ENCODE measurements at regions not wholly inside any gene's neighbourhood (a gene's known extent, or its start where the extent isn't known, plus 50 kb on each side); places are given as distances from the start of the nearest gene placed in this dataset.

- no peak for TF ChIP-seq CTCF (conservative IDR thresholded peaks at IDR 0.05; ENCODE audit: low read depth, low read length)
- no peak for DNase-seq (ENCODE audit: low read depth)
- no peak overlapping the region for H3K4me3 ChIP-seq (ENCODE audit: low read depth, low read length)
Observed at GRCh38 chr4:13092702-13093101, 391.4 kb downstream of the RAB28 start.

- no peak overlapping the region for H3K4me3 ChIP-seq (ENCODE audit: low read depth, low read length)
- no peak for DNase-seq (ENCODE audit: low read depth)
- TF ChIP-seq CTCF (conservative IDR thresholded peaks at IDR 0.05; ENCODE audit: low read depth, low read length): no peak
Observed at GRCh38 chr4:13089659-13089998, 394.5 kb downstream of the RAB28 start.

GRCh38 chr4:13088726-13089658 lies 395.1 kb downstream of the RAB28 start:
- no peak for TF ChIP-seq CTCF (conservative IDR thresholded peaks at IDR 0.05; ENCODE audit: low read depth, low read length)
- H3K4me3 ChIP-seq (ENCODE audit: low read depth, low read length): no peak overlapping the region
- no peak for DNase-seq (ENCODE audit: low read depth)

- no peak for TF ChIP-seq CTCF (conservative IDR thresholded peaks at IDR 0.05; ENCODE audit: low read depth, low read length)
- DNase-seq (ENCODE audit: low read depth): no peak
- H3K4me3 ChIP-seq (ENCODE audit: low read depth, low read length): no peak overlapping the region
Observed at GRCh38 chr4:13087041-13087440, 397.1 kb downstream of the RAB28 start.

GRCh38 chr4:13084210-13084609 lies 399.9 kb downstream of the RAB28 start:
- TF ChIP-seq CTCF (conservative IDR thresholded peaks at IDR 0.05; ENCODE audit: low read depth, low read length): no peak
- no peak for DNase-seq (ENCODE audit: low read depth)
- H3K4me3 ChIP-seq (ENCODE audit: low read depth, low read length): no peak overlapping the region

- no peak overlapping the region for H3K4me3 ChIP-seq (ENCODE audit: low read depth, low read length)
- no peak for TF ChIP-seq CTCF (conservative IDR thresholded peaks at IDR 0.05; ENCODE audit: low read depth, low read length)
- DNase-seq (ENCODE audit: low read depth): no peak
Observed at GRCh38 chr4:13081830-13082229, 402.3 kb downstream of the RAB28 start.

GRCh38 chr4:13067077-13067476 lies 417.1 kb downstream of the RAB28 start:
- DNase-seq (ENCODE audit: low read depth): no peak
- TF ChIP-seq CTCF (conservative IDR thresholded peaks at IDR 0.05; ENCODE audit: low read depth, low read length): no peak
- no peak overlapping the region for H3K4me3 ChIP-seq (ENCODE audit: low read depth, low read length)

All from epithelial cell of proximal tubule (primary cell).